Ishikawa (cell line): ENCODE measurements at regions not wholly inside any gene's neighbourhood (a gene's known extent, or its start where the extent isn't known, plus 50 kb on each side); places are given as distances from the start of the nearest gene placed in this dataset.

Experiments
- CEBPB ChIP-seq: IDR thresholded peaks from 2 replicates; pipeline ENCODE4 v1.6.1; 2012
- CREB1 ChIP-seq: IDR thresholded peaks from 2 replicates; pipeline ENCODE4 v1.6.1; 2012; ENCODE audit warnings: low read depth
- EGR1 ChIP-seq: IDR thresholded peaks from 2 replicates; pipeline ENCODE4 v1.6.1; 2012
- EP300 ChIP-seq: IDR thresholded peaks from 2 replicates; pipeline ENCODE4 v1.6.1; 2012; ENCODE audit warnings: borderline replicate concordance
- FOXM1 ChIP-seq: IDR thresholded peaks from 2 replicates; pipeline ENCODE4 v1.6.1; 2012; ENCODE audit warnings: low read depth, borderline replicate concordance
- MAX ChIP-seq: IDR thresholded peaks from 2 replicates; pipeline ENCODE4 v1.6.1; 2012
- NFIC ChIP-seq: IDR thresholded peaks from 2 replicates; pipeline ENCODE4 v1.6.1; 2012
- RAD21 ChIP-seq: IDR thresholded peaks from 2 replicates; pipeline ENCODE4 v1.6.1; 2012; ENCODE audit warnings: low read depth
- TAF1 ChIP-seq: IDR thresholded peaks from 2 replicates; pipeline ENCODE4 v1.6.1; 2012; ENCODE audit warnings: low read depth, mild to moderate bottlenecking
- TCF12 ChIP-seq: IDR thresholded peaks from 2 replicates; pipeline ENCODE4 v1.6.1; 2012; ENCODE audit warnings: low read depth
- TEAD4 ChIP-seq: IDR thresholded peaks from 2 replicates; pipeline ENCODE4 v1.6.1; 2012
- YY1 ChIP-seq: IDR thresholded peaks from 2 replicates; pipeline ENCODE4 v1.6.1; 2012; ENCODE audit warnings: low read depth
- ZBTB7A ChIP-seq: IDR thresholded peaks from 2 replicates; pipeline ENCODE4 v1.6.1; 2012; ENCODE audit warnings: low read depth
- TF ChIP-seq, protein P1 (sequence below): IDR thresholded peaks from 2 replicates; pipeline ENCODE4 v1.6.1; 2012
- TF ChIP-seq, protein P2 (sequence below): IDR thresholded peaks from 2 replicates; pipeline ENCODE4 v1.6.1; 2012; ENCODE audit warnings: low read depth, mild to moderate bottlenecking

DNA sequence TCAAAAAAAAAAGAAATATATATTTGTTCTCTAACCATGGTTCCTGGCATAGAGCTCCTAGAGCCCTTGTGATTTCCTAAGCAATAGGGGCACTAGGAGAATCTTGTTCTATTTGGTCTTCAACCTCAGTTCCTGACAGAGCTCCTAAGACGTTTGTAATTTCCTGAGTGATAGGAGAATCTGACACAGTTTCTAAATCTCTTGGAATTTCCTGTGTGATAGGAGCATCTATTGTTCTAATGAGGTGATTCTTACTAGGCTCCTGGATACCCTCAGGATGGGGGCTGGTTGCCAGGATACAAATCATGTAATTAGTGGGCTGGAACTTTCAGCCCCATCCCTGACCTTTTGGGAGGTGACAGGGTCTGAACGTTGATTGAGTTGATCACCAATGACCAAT is 245.8 kb downstream of the ZEB2 start:
- no peak for TF ChIP-seq MAX
- no peak for TF ChIP-seq NFIC
- no peak for TF ChIP-seq ZBTB7A
- TF ChIP-seq CREB1 = no peak
- TF ChIP-seq, protein P1, sequence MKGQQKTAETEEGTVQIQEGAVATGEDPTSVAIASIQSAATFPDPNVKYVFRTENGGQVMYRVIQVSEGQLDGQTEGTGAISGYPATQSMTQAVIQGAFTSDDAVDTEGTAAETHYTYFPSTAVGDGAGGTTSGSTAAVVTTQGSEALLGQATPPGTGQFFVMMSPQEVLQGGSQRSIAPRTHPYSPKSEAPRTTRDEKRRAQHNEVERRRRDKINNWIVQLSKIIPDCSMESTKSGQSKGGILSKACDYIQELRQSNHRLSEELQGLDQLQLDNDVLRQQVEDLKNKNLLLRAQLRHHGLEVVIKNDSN = no peak
- TF ChIP-seq TCF12 = no peak
- no peak for TF ChIP-seq EP300
- TF ChIP-seq TAF1 = no peak
- TF ChIP-seq CEBPB = no peak
- TF ChIP-seq RAD21 = no peak
- TF ChIP-seq FOXM1 = no peak

- TF ChIP-seq, protein P2, sequence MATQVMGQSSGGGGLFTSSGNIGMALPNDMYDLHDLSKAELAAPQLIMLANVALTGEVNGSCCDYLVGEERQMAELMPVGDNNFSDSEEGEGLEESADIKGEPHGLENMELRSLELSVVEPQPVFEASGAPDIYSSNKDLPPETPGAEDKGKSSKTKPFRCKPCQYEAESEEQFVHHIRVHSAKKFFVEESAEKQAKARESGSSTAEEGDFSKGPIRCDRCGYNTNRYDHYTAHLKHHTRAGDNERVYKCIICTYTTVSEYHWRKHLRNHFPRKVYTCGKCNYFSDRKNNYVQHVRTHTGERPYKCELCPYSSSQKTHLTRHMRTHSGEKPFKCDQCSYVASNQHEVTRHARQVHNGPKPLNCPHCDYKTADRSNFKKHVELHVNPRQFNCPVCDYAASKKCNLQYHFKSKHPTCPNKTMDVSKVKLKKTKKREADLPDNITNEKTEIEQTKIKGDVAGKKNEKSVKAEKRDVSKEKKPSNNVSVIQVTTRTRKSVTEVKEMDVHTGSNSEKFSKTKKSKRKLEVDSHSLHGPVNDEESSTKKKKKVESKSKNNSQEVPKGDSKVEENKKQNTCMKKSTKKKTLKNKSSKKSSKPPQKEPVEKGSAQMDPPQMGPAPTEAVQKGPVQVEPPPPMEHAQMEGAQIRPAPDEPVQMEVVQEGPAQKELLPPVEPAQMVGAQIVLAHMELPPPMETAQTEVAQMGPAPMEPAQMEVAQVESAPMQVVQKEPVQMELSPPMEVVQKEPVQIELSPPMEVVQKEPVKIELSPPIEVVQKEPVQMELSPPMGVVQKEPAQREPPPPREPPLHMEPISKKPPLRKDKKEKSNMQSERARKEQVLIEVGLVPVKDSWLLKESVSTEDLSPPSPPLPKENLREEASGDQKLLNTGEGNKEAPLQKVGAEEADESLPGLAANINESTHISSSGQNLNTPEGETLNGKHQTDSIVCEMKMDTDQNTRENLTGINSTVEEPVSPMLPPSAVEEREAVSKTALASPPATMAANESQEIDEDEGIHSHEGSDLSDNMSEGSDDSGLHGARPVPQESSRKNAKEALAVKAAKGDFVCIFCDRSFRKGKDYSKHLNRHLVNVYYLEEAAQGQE = no peak
- TF ChIP-seq CEBPB (no peak), TCF12 (no peak), YY1 (no peak), EGR1 (no peak), TEAD4 (no peak), ZBTB7A (no peak), FOXM1 (no peak), RAD21 (no peak), CREB1 (no peak), MAX (no peak), TAF1 (no peak), EP300 (no peak)
- TF ChIP-seq, protein P1 = no peak
These were observed 249.0 kb downstream of the ZEB2 start for GRCh38 chr2:144270951-144271350.

- TF ChIP-seq, protein P1 = no peak
- no peak for TF ChIP-seq EGR1
- TF ChIP-seq NFIC = no peak
- TF ChIP-seq CEBPB = no peak
- TF ChIP-seq ZBTB7A = no peak
- TF ChIP-seq, protein P2 = no peak
- no peak for TF ChIP-seq TAF1
- no peak for TF ChIP-seq TCF12
- no peak for TF ChIP-seq MAX
- TF ChIP-seq YY1 = no peak
- no peak for TF ChIP-seq CREB1
- no peak for TF ChIP-seq EP300
- no peak for TF ChIP-seq RAD21
- TF ChIP-seq FOXM1 = no peak
- TF ChIP-seq TEAD4 = no peak
These were observed 251.8 kb downstream of the ZEB2 start for GRCh38 chr2:144268036-144268678.

DNA sequence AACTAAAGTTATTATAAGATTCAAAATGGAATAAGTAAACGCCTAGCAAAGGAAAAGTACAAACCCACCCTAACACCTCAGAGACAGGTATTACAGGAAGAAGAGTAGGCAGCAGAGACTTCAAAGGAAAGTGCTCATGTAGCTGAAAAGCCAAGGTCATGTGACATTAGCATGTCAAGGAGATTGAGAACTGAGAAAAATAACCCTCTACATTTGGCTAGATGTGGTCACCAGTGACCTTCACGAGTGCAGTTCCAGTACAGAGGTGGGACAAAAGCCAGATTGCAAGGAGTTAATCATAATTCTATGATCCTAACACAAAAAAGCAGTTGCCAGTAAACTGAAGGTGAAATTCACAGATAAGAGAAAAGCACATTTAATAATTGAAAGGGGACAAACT is 252.7 kb downstream of the ZEB2 start:
- TF ChIP-seq EP300 = no peak
- TF ChIP-seq, protein P2 = no peak
- TF ChIP-seq, protein P1 = 0 out of 2 replicates have a peak, but pooled peaks have one; percentile 11
